GM18507 (cell line): ENCODE measurements at regions not wholly inside any gene's neighbourhood (a gene's known extent, or its start where the extent isn't known, plus 50 kb on each side); places are given as distances from the start of the nearest gene placed in this dataset.

ENCODE experiments used
- DNase-seq: peaks from one replicate; pipeline ENCODE4 v3.0.0; 2011; ENCODE audit warnings: low read depth; ENCODE audit not compliant: insufficient read length; ENCODE audit errors: extremely low spot score
- FAIRE-seq: peaks from 2 replicates; lab custom pipeline; 2011; peaks lifted over from hg19 to GRCh38; lab: Jason Lieb, UNC

DNA sequence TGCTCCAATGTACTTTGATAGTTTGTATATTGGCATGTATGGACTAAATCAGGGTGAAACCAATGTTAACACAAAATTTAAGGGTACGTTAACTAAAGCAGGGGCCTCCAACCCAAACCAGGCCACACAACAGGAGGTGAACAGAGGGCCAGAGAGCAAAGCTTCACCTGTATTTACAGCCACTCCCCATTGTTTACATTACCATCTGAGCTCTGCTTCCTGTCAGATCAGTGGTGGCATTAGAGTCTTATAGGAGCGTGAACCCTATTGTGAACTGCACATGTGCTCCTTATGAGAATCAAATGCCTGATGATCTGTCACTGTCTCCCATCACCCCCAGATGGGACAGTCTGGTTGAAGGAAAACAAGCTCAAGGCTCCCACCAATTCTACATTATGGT is 62.0 kb upstream of the SCIN start:
- FAIRE-seq (no peak), DNase-seq (no peak)

DNA sequence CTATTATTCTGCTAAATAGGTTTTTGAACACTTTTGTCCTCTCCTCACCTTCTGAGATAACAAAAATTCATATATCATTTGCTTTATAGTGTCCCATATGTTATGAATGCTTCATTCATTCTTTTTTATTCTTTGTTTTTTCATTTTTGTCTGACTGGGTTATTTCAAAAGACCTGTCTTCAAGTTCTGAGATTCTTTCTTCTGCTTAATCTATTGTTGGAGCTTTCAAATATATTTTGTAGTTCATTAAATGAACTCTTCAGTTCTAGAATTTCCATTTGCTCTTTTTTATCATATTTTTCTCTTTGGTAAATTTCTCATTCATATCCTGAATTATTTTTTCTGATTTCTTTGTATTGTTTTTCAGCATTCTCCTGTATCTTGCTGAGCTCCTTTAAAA is 53.1 kb upstream of the SCIN start:
- no peak for DNase-seq
- no peak for FAIRE-seq

DNA sequence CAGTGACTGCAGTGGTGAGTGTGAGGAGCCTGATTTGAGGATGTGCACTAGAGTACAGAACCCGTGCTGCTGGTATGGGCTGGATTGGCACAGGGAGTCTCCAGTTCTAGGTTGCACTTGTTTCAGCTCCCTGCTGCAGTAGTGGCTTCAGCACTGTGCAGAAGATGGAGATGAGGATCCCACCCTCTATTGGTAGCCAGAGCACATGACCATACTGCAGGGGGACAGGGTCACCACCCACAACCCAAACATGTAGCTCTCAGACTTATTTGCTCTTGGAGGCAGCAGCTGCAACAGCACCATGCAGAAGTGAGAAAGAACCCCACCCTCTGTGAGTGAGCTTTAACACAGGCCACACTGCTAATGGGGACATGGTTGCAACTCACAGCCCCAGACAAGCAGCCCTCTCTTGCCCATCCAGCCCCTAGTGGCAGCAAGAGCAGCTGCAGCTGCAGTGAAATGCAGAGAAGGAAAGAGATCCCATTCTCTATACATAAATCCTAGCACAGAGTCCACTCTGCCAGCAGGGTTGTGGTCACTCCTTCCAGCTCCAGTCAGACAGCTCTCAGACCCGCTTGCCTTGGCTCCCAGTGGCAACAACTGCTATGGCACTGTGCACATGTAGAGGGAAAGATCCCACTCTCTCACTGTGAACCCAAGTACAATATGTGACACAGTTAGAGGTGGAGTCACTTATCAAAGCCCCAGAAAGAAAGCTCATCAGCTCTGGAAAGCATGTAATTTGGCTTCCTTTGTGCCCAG is 51.4 kb upstream of the SCIN start:
- DNase-seq (no peak), FAIRE-seq (no peak)

- DNase-seq (no peak), FAIRE-seq (no peak)
These were observed 50.9 kb upstream of the SCIN start for GRCh38 chr7:12519682-12520009.
